Parathyroid adenoma (tissue), 2 donors: ENCODE measurements at regions not wholly inside any gene's neighbourhood (a gene's known extent, or its start where the extent isn't known, plus 50 kb on each side); places are given as distances from the start of the nearest gene placed in this dataset.

ENCODE experiments used
- H2AFZ ChIP-seq: fragments of 300-600 bp; sonication (generic); one replicate; pipeline ENCODE4 v1.7.0; 2017; ENCODE audit warnings: antibody characterized with exemption, mild to moderate bottlenecking
- H3K27ac ChIP-seq: fragments of 300-600 bp; sonication (generic); one replicate; pipeline ENCODE4 v1.7.0; 2017
- H3K27me3 ChIP-seq: fragments of 300-600 bp; sonication (generic); one replicate; pipeline ENCODE4 v1.7.0; 2017; ENCODE audit warnings: low read length; ENCODE audit not compliant: control insufficient read depth, insufficient read depth
- H3K36me3 ChIP-seq: fragments of 300-600 bp; sonication (generic); one replicate; pipeline ENCODE4 v1.7.0; 2017; ENCODE audit warnings: low read length; ENCODE audit not compliant: control insufficient read depth, insufficient read depth
- H3K4me1 ChIP-seq: fragments of 300-600 bp; sonication (generic); one replicate; pipeline ENCODE4 v1.7.0; 2017; ENCODE audit warnings: control low read depth
- H3K4me2 ChIP-seq: fragments of 300-600 bp; sonication (generic); one replicate; pipeline ENCODE4 v1.7.0; 2017; ENCODE audit warnings: low read length
- H3K4me3 ChIP-seq: fragments of 300-600 bp; sonication (generic); one replicate; pipeline ENCODE4 v1.7.0; 2017; ENCODE audit warnings: low read depth, low read length
- H3K79me2 ChIP-seq: fragments of 300-600 bp; sonication (generic); one replicate; pipeline ENCODE4 v1.7.0; 2017; ENCODE audit warnings: control low read depth
- H3K9ac ChIP-seq: fragments of 300-600 bp; sonication (generic); one replicate; pipeline ENCODE4 v1.7.0; 2017; ENCODE audit warnings: mild to moderate bottlenecking
- H3K9me3 ChIP-seq: fragments of 300-600 bp; sonication (generic); one replicate; pipeline ENCODE4 v1.7.0; 2017; ENCODE audit warnings: low read length; ENCODE audit not compliant: control insufficient read depth
- TF ChIP-seq, protein P1 (sequence below): fragments of 300-600 bp; sonication (generic); IDR thresholded peaks from one replicate; pipeline ENCODE4 v1.7.0; 2017; ENCODE audit warnings: antibody characterized with exemption, mild to moderate bottlenecking
- donor health status: primary hyperparathyroidism.

- no peak overlapping the region for H3K9ac ChIP-seq
- TF ChIP-seq, protein P1, sequence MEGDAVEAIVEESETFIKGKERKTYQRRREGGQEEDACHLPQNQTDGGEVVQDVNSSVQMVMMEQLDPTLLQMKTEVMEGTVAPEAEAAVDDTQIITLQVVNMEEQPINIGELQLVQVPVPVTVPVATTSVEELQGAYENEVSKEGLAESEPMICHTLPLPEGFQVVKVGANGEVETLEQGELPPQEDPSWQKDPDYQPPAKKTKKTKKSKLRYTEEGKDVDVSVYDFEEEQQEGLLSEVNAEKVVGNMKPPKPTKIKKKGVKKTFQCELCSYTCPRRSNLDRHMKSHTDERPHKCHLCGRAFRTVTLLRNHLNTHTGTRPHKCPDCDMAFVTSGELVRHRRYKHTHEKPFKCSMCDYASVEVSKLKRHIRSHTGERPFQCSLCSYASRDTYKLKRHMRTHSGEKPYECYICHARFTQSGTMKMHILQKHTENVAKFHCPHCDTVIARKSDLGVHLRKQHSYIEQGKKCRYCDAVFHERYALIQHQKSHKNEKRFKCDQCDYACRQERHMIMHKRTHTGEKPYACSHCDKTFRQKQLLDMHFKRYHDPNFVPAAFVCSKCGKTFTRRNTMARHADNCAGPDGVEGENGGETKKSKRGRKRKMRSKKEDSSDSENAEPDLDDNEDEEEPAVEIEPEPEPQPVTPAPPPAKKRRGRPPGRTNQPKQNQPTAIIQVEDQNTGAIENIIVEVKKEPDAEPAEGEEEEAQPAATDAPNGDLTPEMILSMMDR, result no peak
- no peak overlapping the region for H3K27ac ChIP-seq
- H3K27me3 ChIP-seq, result no peaks in the 10 kb centered on the region
- H3K36me3 ChIP-seq, result no peaks in the 10 kb centered on the region
- H3K4me3 ChIP-seq, result no peak overlapping the region
- H3K4me2 ChIP-seq, result no peak overlapping the region
- H3K79me2 ChIP-seq, result no peaks in the 10 kb centered on the region
- no peaks in the 10 kb centered on the region for H3K9me3 ChIP-seq
- no peak overlapping the region for H2AFZ ChIP-seq
- peaks cover 7% of the 10 kb centered on the region for H3K4me1 ChIP-seq
Observed at GRCh38 chr1:212182171-212182570, 103.0 kb upstream of the PPP2R5A start.

GRCh38 chr1:212182579-212182978, 102.6 kb upstream of the PPP2R5A start:
- no peak overlapping the region for H3K4me3 ChIP-seq
- no peaks in the 10 kb centered on the region for H3K9me3 ChIP-seq
- no peak overlapping the region for H2AFZ ChIP-seq
- no peaks in the 10 kb centered on the region for H3K36me3 ChIP-seq
- no peaks in the 10 kb centered on the region for H3K79me2 ChIP-seq
- no peak overlapping the region for H3K27ac ChIP-seq
- no peaks in the 10 kb centered on the region for H3K27me3 ChIP-seq
- TF ChIP-seq, protein P1, result no peak
- H3K4me2 ChIP-seq, result no peak overlapping the region
- no peak overlapping the region for H3K9ac ChIP-seq
- peaks cover 7% of the 10 kb centered on the region for H3K4me1 ChIP-seq

- Histone ChIP-seq H3K9ac (no peak overlapping the region), H3K9me3 (no peaks in the 10 kb centered on the region), H3K27ac (no peak overlapping the region)
Observed at GRCh38 chr1:212186427-212187207, 98.6 kb upstream of the PPP2R5A start.

DNA sequence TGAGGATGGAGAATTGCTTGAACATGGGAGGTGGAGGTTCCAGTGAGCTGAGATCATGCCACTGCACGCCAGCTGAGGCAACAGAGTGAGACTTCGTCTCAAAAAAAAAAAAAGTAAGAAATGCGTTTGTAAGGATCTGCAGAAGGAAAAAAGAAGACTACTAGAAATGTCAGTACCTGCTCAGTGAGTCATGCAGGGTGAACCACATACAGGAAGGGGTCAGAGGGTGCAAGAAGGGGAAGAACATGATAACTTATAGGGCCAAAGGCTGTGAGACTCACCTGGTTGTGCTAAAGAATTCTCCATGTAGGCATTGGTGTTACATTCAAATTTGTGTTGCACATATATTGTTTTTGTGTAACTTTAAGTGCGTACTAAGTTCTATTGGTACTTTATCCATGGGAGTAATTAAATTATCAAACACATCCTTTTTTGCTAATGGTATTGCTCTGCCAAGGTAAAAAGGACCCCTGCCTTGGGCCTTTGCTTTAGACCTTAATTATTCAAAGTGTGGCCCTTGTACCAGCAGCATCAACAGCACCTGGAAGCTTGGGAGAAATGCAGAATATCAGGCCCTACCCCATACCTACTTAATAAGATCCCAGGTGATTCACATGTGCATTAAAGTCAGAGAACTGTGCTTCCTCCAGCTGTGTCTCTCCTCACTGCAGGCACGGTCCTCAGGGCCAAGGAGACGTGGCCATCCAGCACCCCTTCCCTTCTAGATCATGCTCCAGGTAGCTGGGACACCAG, 96.4 kb upstream of the PPP2R5A start:
- Histone ChIP-seq H3K4me1 (peaks cover 2% of the 10 kb centered on the region), H3K36me3 (no peaks in the 10 kb centered on the region), H3K79me2 (no peaks in the 10 kb centered on the region), H3K27ac (no peak overlapping the region), H3K4me3 (no peak overlapping the region), H2AFZ (no peak overlapping the region), H3K9ac (no peak overlapping the region), H3K4me2 (no peak overlapping the region), H3K27me3 (no peaks in the 10 kb centered on the region), H3K9me3 (no peaks in the 10 kb centered on the region)
- TF ChIP-seq, protein P1, result no peak

More at GRCh38 chr1:212186427-212187207, 98.6 kb upstream of the PPP2R5A start:
- H3K4me2 ChIP-seq, result no peak overlapping the region
- peak overlapping the region; percentile 38 for H2AFZ ChIP-seq
- no peaks in the 10 kb centered on the region for H3K79me2 ChIP-seq
- H3K36me3 ChIP-seq, result no peaks in the 10 kb centered on the region
- no peaks in the 10 kb centered on the region for H3K27me3 ChIP-seq
- TF ChIP-seq, protein P1, result no peak
- peaks cover 7% of the 10 kb centered on the region for H3K4me1 ChIP-seq
- H3K4me3 ChIP-seq, result no peak overlapping the region
